ENCODE measurements at regions not wholly inside any gene's neighbourhood (a gene's known extent, or its start where the extent isn't known, plus 50 kb on each side); places are given as distances from the start of the nearest gene placed in this dataset.

GRCh38 chr12:65638324-65638723, 186.0 kb upstream of the HMGA2 start:
- in situ Hi-C loops (cut with HindIII; ENCODE audit: low pct_unique_long_range_greater_than_20kb, low sequenced_read_pairs) = no loop called here

GRCh38 chr12:65640489-65640901, 183.8 kb upstream of the HMGA2 start:
- DNase-seq (ENCODE audit: low read depth) = no peak
- in situ Hi-C loops (cut with HindIII; ENCODE audit: low pct_unique_long_range_greater_than_20kb, low sequenced_read_pairs) = no loop called here

More at GRCh38 chr12:65638324-65638723, 186.0 kb upstream of the HMGA2 start:
- DNase-seq (ENCODE audit: low read depth) = no peak

GRCh38 chr12:65642061-65642661, 182.1 kb upstream of the HMGA2 start:
- no peak for DNase-seq (ENCODE audit: low read depth)
- in situ Hi-C loops (cut with HindIII; ENCODE audit: low pct_unique_long_range_greater_than_20kb, low sequenced_read_pairs) = no loop called here

- in situ Hi-C loops (cut with HindIII; ENCODE audit: low pct_unique_long_range_greater_than_20kb, low sequenced_read_pairs) = no loop called here
- DNase-seq (ENCODE audit: low read depth) = no peak
Measured at GRCh38 chr12:65643171-65643570, 181.1 kb upstream of the HMGA2 start.

GRCh38 chr12:65643595-65644386, 180.5 kb upstream of the HMGA2 start:
- peak; percentile 65 for DNase-seq (ENCODE audit: low read depth)
- in situ Hi-C loops (cut with HindIII; ENCODE audit: low pct_unique_long_range_greater_than_20kb, low sequenced_read_pairs) = no loop called here

GRCh38 chr12:65646127-65646643, 178.1 kb upstream of the HMGA2 start:
- in situ Hi-C loops (cut with HindIII; ENCODE audit: low pct_unique_long_range_greater_than_20kb, low sequenced_read_pairs) = no loop called here
- no peak for DNase-seq (ENCODE audit: low read depth)

- in situ Hi-C loops (cut with HindIII; ENCODE audit: low pct_unique_long_range_greater_than_20kb, low sequenced_read_pairs) = no loop called here
- no peak for DNase-seq (ENCODE audit: low read depth)
Measured at GRCh38 chr12:65647074-65647473, 177.2 kb upstream of the HMGA2 start.

GRCh38 chr12:65648461-65648860, 175.8 kb upstream of the HMGA2 start:
- DNase-seq (ENCODE audit: low read depth) = no peak

GRCh38 chr12:65649126-65649525, 175.2 kb upstream of the HMGA2 start:
- peak; percentile 91 for DNase-seq (ENCODE audit: low read depth)
- in situ Hi-C loops (cut with HindIII; ENCODE audit: low pct_unique_long_range_greater_than_20kb, low sequenced_read_pairs) = no loop called here

More at GRCh38 chr12:65648461-65648860, 175.8 kb upstream of the HMGA2 start:
- in situ Hi-C loops (cut with HindIII; ENCODE audit: low pct_unique_long_range_greater_than_20kb, low sequenced_read_pairs) = no loop called here

- in situ Hi-C loops (cut with HindIII; ENCODE audit: low pct_unique_long_range_greater_than_20kb, low sequenced_read_pairs) = no loop called here
- no peak for DNase-seq (ENCODE audit: low read depth)
Measured at GRCh38 chr12:65651060-65651459, 173.2 kb upstream of the HMGA2 start.

GRCh38 chr12:65653321-65653720, 171.0 kb upstream of the HMGA2 start:
- DNase-seq (ENCODE audit: low read depth) = no peak
- in situ Hi-C loops (cut with HindIII; ENCODE audit: low pct_unique_long_range_greater_than_20kb, low sequenced_read_pairs) = no loop called here

- DNase-seq (ENCODE audit: low read depth) = no peak
- in situ Hi-C loops (cut with HindIII; ENCODE audit: low pct_unique_long_range_greater_than_20kb, low sequenced_read_pairs) = no loop called here
Measured at GRCh38 chr12:65653946-65654629, 170.2 kb upstream of the HMGA2 start.

- DNase-seq (ENCODE audit: low read depth) = no peak
- in situ Hi-C loops (cut with HindIII; ENCODE audit: low pct_unique_long_range_greater_than_20kb, low sequenced_read_pairs) = no loop called here
Measured at GRCh38 chr12:65655074-65655493, 169.2 kb upstream of the HMGA2 start.

GRCh38 chr12:65656156-65656882, 168.0 kb upstream of the HMGA2 start:
- no peak for DNase-seq (ENCODE audit: low read depth)
- in situ Hi-C loops (cut with HindIII; ENCODE audit: low pct_unique_long_range_greater_than_20kb, low sequenced_read_pairs) = no loop called here

- in situ Hi-C loops (cut with HindIII; ENCODE audit: low pct_unique_long_range_greater_than_20kb, low sequenced_read_pairs) = no loop called here
- peak; percentile 94 for DNase-seq (ENCODE audit: low read depth)
Measured at GRCh38 chr12:65656891-65657351, 167.4 kb upstream of the HMGA2 start.

- no peak for DNase-seq (ENCODE audit: low read depth)
- in situ Hi-C loops (cut with HindIII; ENCODE audit: low pct_unique_long_range_greater_than_20kb, low sequenced_read_pairs) = no loop called here
Measured at GRCh38 chr12:65657635-65658034, 166.6 kb upstream of the HMGA2 start.

- DNase-seq (ENCODE audit: low read depth) = no peak
- in situ Hi-C loops (cut with HindIII; ENCODE audit: low pct_unique_long_range_greater_than_20kb, low sequenced_read_pairs) = no loop called here
Measured at GRCh38 chr12:65658360-65658759, 165.9 kb upstream of the HMGA2 start.

- no peak for DNase-seq (ENCODE audit: low read depth)
- in situ Hi-C loops (cut with HindIII; ENCODE audit: low pct_unique_long_range_greater_than_20kb, low sequenced_read_pairs) = no loop called here
Measured at GRCh38 chr12:65659681-65660080, 164.6 kb upstream of the HMGA2 start.

Data from Caki2 (cell line).